H9 (cell line): ENCODE measurements at regions not wholly inside any gene's neighbourhood (a gene's known extent, or its start where the extent isn't known, plus 50 kb on each side); places are given as distances from the start of the nearest gene placed in this dataset.

Source experiments
- DNase-seq: peaks from one replicate; pipeline ENCODE4 v3.0.0-alpha.2; 2017
- H2AFZ ChIP-seq: one replicate; pipeline ENCODE4 v1.6.1; 2013; ENCODE audit warnings: mild to moderate bottlenecking, low read length, control low read depth, moderate library complexity
- H2AK5ac ChIP-seq: 2 replicates; pipeline ENCODE4 v1.6.1; 2013; ENCODE audit warnings: low read length, control low read depth, mixed read lengths; ENCODE audit not compliant: insufficient read length
- H2BK120ac ChIP-seq: one replicate; pipeline ENCODE4 v1.6.1; 2013; ENCODE audit warnings: low read depth, mild to moderate bottlenecking, low read length, control low read depth, inconsistent platforms; ENCODE audit not compliant: poor library complexity, severe bottlenecking
- H2BK12ac ChIP-seq: 2 replicates; pipeline ENCODE4 v1.6.1; 2013; ENCODE audit warnings: low read length, control low read depth, mixed read lengths, low read depth; ENCODE audit not compliant: insufficient read length
- H2BK15ac ChIP-seq: 2 replicates; pipeline ENCODE4 v1.6.1; 2013; ENCODE audit warnings: low read depth, low read length, control low read depth
- H2BK20ac ChIP-seq: one replicate; pipeline ENCODE4 v1.6.1; 2013; ENCODE audit warnings: low read depth, mild to moderate bottlenecking, low read length, control low read depth, inconsistent platforms; ENCODE audit not compliant: poor library complexity, severe bottlenecking
- H2BK5ac ChIP-seq: 2 replicates; pipeline ENCODE4 v1.6.1; 2013; ENCODE audit warnings: low read length, control low read depth, mixed read lengths; ENCODE audit not compliant: insufficient read length
- H3K14ac ChIP-seq: 2 replicates; pipeline ENCODE4 v1.6.1; 2013; ENCODE audit warnings: low read length, control low read depth; ENCODE audit not compliant: insufficient read depth
- H3K18ac ChIP-seq: 2 replicates; pipeline ENCODE4 v1.6.1; 2013; ENCODE audit warnings: low read depth, mild to moderate bottlenecking, mixed read lengths, low read length, control low read depth; ENCODE audit not compliant: insufficient read length
- H3K23ac ChIP-seq: 2 replicates; pipeline ENCODE4 v1.6.1; 2013; ENCODE audit warnings: low read length, control low read depth, mixed read lengths, low read depth; ENCODE audit not compliant: insufficient read length
- H3K23me2 ChIP-seq: 2 replicates; pipeline ENCODE4 v1.6.1; 2013; ENCODE audit warnings: low read depth, mild to moderate bottlenecking, mixed read lengths, low read length, control low read depth; ENCODE audit not compliant: insufficient read length, poor library complexity, severe bottlenecking
- H3K27ac ChIP-seq: 2 replicates; pipeline ENCODE4 v1.5.1; 2013; ENCODE audit warnings: low read length, control low read depth, mixed read lengths, low read depth; ENCODE audit not compliant: insufficient read length
- H3K27me3 ChIP-seq: 2 replicates; pipeline ENCODE4 v1.6.1; 2013; ENCODE audit warnings: low read length, control low read depth, inconsistent platforms; ENCODE audit not compliant: insufficient read depth
- H3K4ac ChIP-seq: 2 replicates; pipeline ENCODE4 v1.6.1; 2013; ENCODE audit warnings: low read depth, mild to moderate bottlenecking, control low read depth, inconsistent platforms, low read length, moderate library complexity
- H3K4me1 ChIP-seq: 2 replicates; pipeline ENCODE4 v1.6.1; 2013; ENCODE audit warnings: low read length, control low read depth, inconsistent platforms; ENCODE audit not compliant: insufficient read depth
- H3K4me2 ChIP-seq: 2 replicates; pipeline ENCODE4 v1.6.1; 2013; ENCODE audit warnings: low read length, control low read depth, mixed read lengths; ENCODE audit not compliant: insufficient read length, insufficient read depth
- H3K56ac ChIP-seq: 2 replicates; pipeline ENCODE4 v1.6.1; 2013; ENCODE audit warnings: low read depth, mild to moderate bottlenecking, mixed read lengths, low read length, control low read depth; ENCODE audit not compliant: insufficient read length
- H3K79me1 ChIP-seq: 2 replicates; pipeline ENCODE4 v1.6.1; 2013; ENCODE audit warnings: low read depth, mild to moderate bottlenecking, moderate library complexity, low read length, control low read depth, inconsistent platforms; ENCODE audit not compliant: insufficient read depth, poor library complexity, severe bottlenecking
- H3K79me2 ChIP-seq: 2 replicates; pipeline ENCODE4 v1.6.1; 2013; ENCODE audit warnings: low read length, control low read depth, inconsistent platforms; ENCODE audit not compliant: insufficient read depth
- H3K9ac ChIP-seq: 2 replicates; pipeline ENCODE4 v1.6.1; 2013; ENCODE audit warnings: low read length, control low read depth, mixed read lengths; ENCODE audit not compliant: insufficient read length; ENCODE audit errors: extremely low read depth
- H3K9me3 ChIP-seq: one replicate; pipeline ENCODE4 v1.6.1; 2013; ENCODE audit warnings: low read depth, low read length, inconsistent platforms; ENCODE audit not compliant: control insufficient read depth
- H3T11ph ChIP-seq: one replicate; pipeline ENCODE4 v1.6.1; 2013; ENCODE audit warnings: mild to moderate bottlenecking, low read length, control low read depth, inconsistent platforms
- H4K20me1 ChIP-seq: one replicate; pipeline ENCODE4 v1.6.1; 2013; ENCODE audit not compliant: control insufficient read depth, insufficient read length, insufficient read depth
- H4K5ac ChIP-seq: 2 replicates; pipeline ENCODE4 v1.6.1; 2013; ENCODE audit warnings: low read depth, mild to moderate bottlenecking, mixed read lengths, low read length, control low read depth; ENCODE audit not compliant: insufficient read length
- H4K8ac ChIP-seq: replicated peaks from 2 replicates; pipeline ENCODE4 v1.6.1; 2013; ENCODE audit warnings: low read length, control low read depth, mixed read lengths, low read depth; ENCODE audit not compliant: insufficient read length
- H4K91ac ChIP-seq: 2 replicates; pipeline ENCODE4 v1.6.1; 2013; ENCODE audit warnings: low read depth, mild to moderate bottlenecking, moderate library complexity, mixed read lengths, low read length, control low read depth; ENCODE audit not compliant: insufficient read length
- H3K27ac Mint-ChIP-seq, 3 experiments: 2 replicates in 2 of 3; 3 replicates in 1 of 3; pipeline ENCODE4 v1.8.0; 2020 to 2021; ENCODE audit warnings: mixed read lengths in 3 of 3, mild to moderate bottlenecking in 1 of 3, moderate library complexity in 1 of 3
- H3K27me3 Mint-ChIP-seq: 2 replicates; pipeline ENCODE4 v1.8.0; 2021; ENCODE audit warnings: low read depth, mild to moderate bottlenecking, moderate library complexity, mixed read lengths
- H3K36me3 Mint-ChIP-seq, 3 experiments: 2 replicates in 2 of 3; 3 replicates in 1 of 3; pipeline ENCODE4 v1.8.0; 2020 to 2021; ENCODE audit warnings: low read depth in 3 of 3, mixed read lengths in 3 of 3; ENCODE audit not compliant: insufficient read depth in 1 of 3
- H3K4me1 Mint-ChIP-seq, 2 experiments: 2 replicates each; pipeline ENCODE4 v1.8.0; 2020; ENCODE audit warnings: mixed read lengths in 2 of 2
- H3K4me3 Mint-ChIP-seq, 2 experiments: 2 replicates in 1 of 2; 3 replicates in 1 of 2; pipeline ENCODE4 v1.8.0; 2020 to 2021; ENCODE audit warnings: mild to moderate bottlenecking in 2 of 2, mixed read lengths in 2 of 2, moderate library complexity in 1 of 2
- H3K9me3 Mint-ChIP-seq, 2 experiments: 2 replicates in 1 of 2; 3 replicates in 1 of 2; pipeline ENCODE4 v1.8.0; 2020; ENCODE audit warnings: mild to moderate bottlenecking in 2 of 2, mixed read lengths in 2 of 2, moderate library complexity in 1 of 2
- CTCF ChIP-seq: fragments of 200-600 bp; sonication (generic); conservative IDR thresholded peaks from 3 replicates; pipeline ENCODE4 v1.8.0; 2021; ENCODE audit warnings: antibody characterized with exemption, mild to moderate bottlenecking
- WGBS: extraction: QIAGEN DNeasy Blood & Tissue Kit; methylation state at CpG from one replicate; pipeline ENCODE4 v1.1.7; 2013; ENCODE audit warnings: missing lambda C conversion rate, low lambda C conversion rate, mixed read lengths; ENCODE audit not compliant: insufficient read length; ENCODE audit errors: extremely low coverage; 5-methylcytosine and 5-hydroxymethylcytosine counted together

- TF ChIP-seq CTCF: no peak
- H3K9ac ChIP-seq: no peak overlapping the region
- no peak overlapping the region for H3K4ac ChIP-seq
- no peak overlapping the region for H3K27ac ChIP-seq
- Mint-ChIP-seq H3K27me3 (no peaks in the 10 kb centered on the region), H3K4me3 (no peak overlapping the region), H3K4me1 (peaks cover 10 to 20% of the 10 kb centered on the region in 2 experiments), H3K27ac (no peak overlapping the region), H3K9me3 (no peaks in the 10 kb centered on the region), H3K36me3 (no peaks in the 10 kb centered on the region)
- no peak overlapping the region for H3T11ph ChIP-seq
- no peaks in the 10 kb centered on the region for H3K23me2 ChIP-seq
- H3K79me2 ChIP-seq: no peaks in the 10 kb centered on the region
- no peak overlapping the region for H4K91ac ChIP-seq
- H4K8ac ChIP-seq: no peak overlapping the region
- no peaks in the 10 kb centered on the region for H3K4me1 ChIP-seq
- H4K5ac ChIP-seq: no peak overlapping the region
- no peak overlapping the region for H3K4me2 ChIP-seq
- no peak overlapping the region for H2AFZ ChIP-seq
- WGBS: no CpG with 5 or more reads among the region's 8 CpGs
- no peaks in the 10 kb centered on the region for H3K9me3 ChIP-seq
- no peak overlapping the region for H2BK20ac ChIP-seq
- no peak overlapping the region for H2BK15ac ChIP-seq
- no peak overlapping the region for H2BK5ac ChIP-seq
- no peaks in the 10 kb centered on the region for H3K27me3 ChIP-seq
- no peak overlapping the region for H3K14ac ChIP-seq
- no peak overlapping the region for H2BK120ac ChIP-seq
- H3K18ac ChIP-seq: no peak overlapping the region
- H4K20me1 ChIP-seq: no peaks in the 10 kb centered on the region
- no peak overlapping the region for H2AK5ac ChIP-seq
- H2BK12ac ChIP-seq: no peak overlapping the region
- no peak overlapping the region for H3K23ac ChIP-seq
- no peaks in the 10 kb centered on the region for H3K79me1 ChIP-seq
- DNase-seq: no peak
- no peak overlapping the region for H3K56ac ChIP-seq
Measured at GRCh38 chr20:47963022-47963421, 177.7 kb upstream of the SULF2 start.
